SW480 (cell line): ENCODE measurements at regions not wholly inside any gene's neighbourhood (a gene's known extent, or its start where the extent isn't known, plus 50 kb on each side); places are given as distances from the start of the nearest gene placed in this dataset.
"Not testable (repeated sequence)": the region's sequence is repeated elsewhere in the genome, so short reads cannot be mapped to it uniquely, and the experiment has no call there.

Experiments used
- DNase-seq: peaks from one replicate; pipeline ENCODE4 v3.0.0-alpha.2; 2016; ENCODE audit warnings: low spot score

GRCh38 chr3:159045279-159045885 lies 243.5 kb downstream of the MFSD1 start:
- DNase-seq, result no peak

DNA sequence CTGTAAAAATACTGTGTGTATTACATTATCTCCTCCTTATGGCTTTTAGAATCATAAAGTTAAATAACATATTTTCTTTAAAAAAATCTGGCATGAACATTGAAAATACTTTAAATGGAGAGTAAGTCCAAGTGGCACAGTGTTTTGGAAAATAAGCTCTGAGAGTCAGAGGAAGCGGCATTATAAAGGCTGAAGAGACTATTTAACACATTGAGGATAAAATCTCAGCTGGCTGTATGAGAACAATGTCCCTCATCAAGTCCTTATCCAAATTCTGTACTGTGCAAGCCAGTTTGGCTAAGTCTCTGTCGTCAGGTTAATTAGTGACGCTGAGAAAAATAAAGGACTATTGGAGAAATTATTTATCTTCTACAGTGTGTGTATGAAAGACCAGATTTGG lies 245.5 kb downstream of the MFSD1 start:
- DNase-seq, result no peak

- not testable (repeated sequence) for DNase-seq
Observed at GRCh38 chr3:159052494-159052893, 250.6 kb downstream of the MFSD1 start.

DNA sequence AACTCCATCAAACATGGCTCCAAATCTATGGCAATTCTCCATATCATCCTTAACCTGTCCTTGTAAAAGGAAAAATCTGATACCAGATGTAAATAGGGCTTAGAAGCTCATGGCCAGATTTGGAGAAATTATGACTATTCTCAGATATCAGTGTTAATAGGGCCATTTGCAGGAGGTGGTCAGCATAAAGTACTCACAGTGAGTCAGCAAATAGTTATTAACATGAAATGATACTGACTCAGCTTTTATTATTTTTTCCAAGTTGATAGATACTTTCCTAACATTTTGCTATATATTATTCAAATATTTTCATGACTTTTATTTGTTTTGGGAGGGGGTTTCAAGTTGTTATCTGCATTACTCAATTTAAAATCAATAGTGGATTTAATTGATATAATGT lies 255.8 kb downstream of the MFSD1 start:
- DNase-seq, result no peak

DNA sequence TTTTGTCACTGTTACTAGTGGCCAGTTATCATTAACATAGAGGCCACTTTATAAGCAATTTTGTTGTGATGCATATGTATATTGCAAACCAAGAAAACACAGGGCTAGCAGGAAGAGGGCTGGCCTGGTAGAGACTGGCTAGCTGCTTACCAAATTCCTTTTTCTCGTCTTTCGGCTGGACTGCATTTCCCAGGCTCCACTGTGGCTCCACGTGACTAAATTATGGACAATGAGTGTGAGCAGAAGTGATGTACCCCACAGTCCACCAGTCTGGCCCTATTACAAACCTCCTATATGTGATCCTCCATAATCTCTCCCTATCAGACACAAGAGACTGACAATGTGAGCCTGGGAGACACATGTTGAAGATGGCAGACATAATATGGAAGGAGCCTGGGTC lies 257.0 kb downstream of the MFSD1 start:
- DNase-seq, result no peak

- DNase-seq, result no peak
Observed at GRCh38 chr3:159059395-159059794, 257.5 kb downstream of the MFSD1 start.

DNA sequence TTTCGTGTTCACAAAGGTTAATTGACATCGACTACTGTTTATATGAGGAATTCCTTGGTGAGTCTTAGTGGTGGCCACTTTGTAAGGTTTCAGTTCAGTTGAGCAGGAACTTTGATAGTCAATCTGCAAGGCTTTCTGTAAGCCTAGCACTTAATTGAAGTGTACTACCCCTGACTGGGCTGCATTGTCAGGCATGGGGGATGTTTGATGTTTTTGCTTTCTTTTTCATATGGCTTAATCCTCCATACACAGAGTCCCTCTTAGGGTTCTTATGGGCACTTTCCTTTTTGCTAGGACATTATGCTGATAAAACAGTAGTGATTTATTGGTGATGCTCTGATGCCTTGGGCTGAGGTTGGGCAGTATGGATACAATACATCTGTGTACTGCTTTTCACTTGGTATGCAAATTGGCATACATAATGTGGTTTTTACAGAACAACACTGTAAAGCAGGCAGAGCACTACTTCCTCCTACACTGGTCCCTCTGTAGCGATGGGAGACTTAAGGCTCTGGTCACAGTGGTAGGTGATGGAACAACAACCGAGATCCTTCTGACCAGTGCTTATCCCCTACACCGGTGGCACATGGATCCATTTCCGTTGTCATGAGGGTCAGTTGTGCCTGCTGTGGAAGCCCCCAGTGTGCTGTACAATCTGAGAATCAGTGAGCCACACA lies 261.0 kb downstream of the MFSD1 start:
- no peak for DNase-seq

GRCh38 chr3:159069091-159069490 lies 267.2 kb downstream of the MFSD1 start, which contains the start of gene IQCJ:
TSS of gene IQCJ (plus strand) at chr3:159069319.
- DNase-seq, result no peak

- no peak for DNase-seq
Observed at GRCh38 chr3:159069866-159070425, 268.1 kb downstream of the MFSD1 start.

GRCh38 chr3:159074756-159075701 lies 273.2 kb downstream of the MFSD1 start:
- no peak for DNase-seq

GRCh38 chr3:159077860-159078259 lies 276.0 kb downstream of the MFSD1 start:
- no peak for DNase-seq

DNA sequence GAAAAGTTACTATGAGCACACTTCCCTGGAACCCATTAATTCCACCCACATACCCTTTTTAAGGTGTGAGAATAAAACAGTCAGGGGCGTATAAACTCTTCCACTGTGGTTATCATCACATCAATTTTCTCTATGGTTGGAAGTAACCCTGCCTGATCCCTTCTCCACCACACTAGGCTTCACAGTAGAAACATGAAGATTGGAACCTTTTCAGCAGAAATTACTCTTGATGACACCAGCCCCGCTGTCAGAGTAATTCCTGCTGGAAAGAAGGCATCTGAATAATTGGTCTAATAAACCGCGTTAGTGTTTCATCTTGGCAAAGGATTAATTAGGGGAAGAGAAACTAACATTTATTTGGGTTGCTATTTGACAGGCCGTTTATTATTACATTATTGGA lies 278.4 kb downstream of the MFSD1 start:
- DNase-seq, result no peak

- DNase-seq, result no peak
Observed at GRCh38 chr3:159080821-159081220, 279.0 kb downstream of the MFSD1 start.

DNA sequence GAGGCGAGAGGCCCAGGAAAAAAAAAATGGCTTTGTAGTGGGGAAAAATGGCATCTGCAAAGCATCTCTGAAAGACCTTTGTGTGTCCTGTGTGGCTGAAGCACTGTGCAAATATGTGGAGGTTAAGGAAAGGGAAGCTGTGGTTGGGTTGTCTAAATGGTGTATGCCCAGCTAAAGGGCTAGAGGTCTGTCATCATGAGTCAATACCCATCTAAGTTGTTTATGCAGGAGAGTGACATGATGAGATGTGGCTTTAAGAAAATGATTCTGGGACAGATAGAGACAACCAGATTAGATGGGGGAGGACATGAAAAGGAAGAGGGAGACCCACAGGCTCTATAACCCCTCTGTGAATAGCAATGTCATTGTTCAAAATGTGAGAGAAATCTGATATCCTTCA lies 280.7 kb downstream of the MFSD1 start:
- peak; percentile 35 for DNase-seq

DNA sequence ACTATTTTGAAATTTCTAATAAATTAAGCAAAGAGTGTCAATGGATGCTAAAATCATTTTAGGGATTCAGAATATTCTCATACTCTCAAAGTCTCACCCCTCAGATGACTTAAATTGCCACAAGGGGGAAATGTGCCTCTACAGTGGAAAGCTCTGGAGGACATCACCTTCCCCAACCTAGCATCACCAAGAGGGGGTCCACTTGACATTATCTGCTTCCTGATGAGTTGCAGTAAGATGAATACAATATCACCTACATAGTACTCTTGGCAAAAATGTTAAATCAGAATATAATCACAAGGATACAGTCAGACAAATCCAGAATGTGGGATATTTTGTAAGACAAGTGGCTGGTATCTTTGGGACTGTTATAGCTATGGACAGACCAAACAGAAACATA lies 290.1 kb downstream of the MFSD1 start:
- DNase-seq, result no peak

DNA sequence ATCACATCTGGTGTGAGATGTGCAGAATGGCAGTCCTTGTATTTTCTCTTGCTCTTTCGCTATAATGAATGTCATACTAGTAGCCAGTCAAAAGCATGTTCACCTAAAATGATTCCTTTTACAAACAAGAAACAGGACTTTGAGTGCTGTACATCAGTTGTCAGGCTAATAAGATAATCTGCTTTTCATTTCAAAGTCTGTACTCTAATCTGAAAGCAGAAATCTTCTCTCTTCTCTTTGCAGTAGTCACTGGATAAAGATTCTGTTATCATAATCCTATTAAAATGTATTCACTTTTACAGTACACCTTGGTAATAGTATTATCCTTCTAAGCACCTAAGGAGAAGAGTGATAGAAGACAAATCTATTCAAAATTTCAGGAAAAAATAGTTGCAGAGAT lies 300.1 kb downstream of the MFSD1 start:
- no peak for DNase-seq

- DNase-seq, result no peak
Observed at GRCh38 chr3:159112724-159113123, 310.9 kb downstream of the MFSD1 start.

GRCh38 chr3:159113221-159113875 lies 311.5 kb downstream of the MFSD1 start:
- no peak for DNase-seq

- DNase-seq, result no peak
Observed at GRCh38 chr3:159114582-159114981, 312.7 kb downstream of the MFSD1 start.

- DNase-seq, result no peak
Observed at GRCh38 chr3:159123877-159124276, 322.0 kb downstream of the MFSD1 start.

- no peak for DNase-seq
Observed at GRCh38 chr3:159126261-159127020, 324.6 kb downstream of the MFSD1 start.
